GM23248 (cell line): ENCODE measurements at regions not wholly inside any gene's neighbourhood (a gene's known extent, or its start where the extent isn't known, plus 50 kb on each side); places are given as distances from the start of the nearest gene placed in this dataset.

Source experiments
- EZH2 ChIP-seq: fragments of 200-600 bp; sonication (generic); IDR thresholded peaks from 2 replicates; pipeline ENCODE4 v1.6.1; 2018; ENCODE audit warnings: antibody characterized with exemption, mild to moderate bottlenecking; ENCODE audit not compliant: insufficient read depth, poor library complexity, severe bottlenecking
- EZH2phosphoT487 ChIP-seq: fragments of 200-600 bp; sonication (generic); IDR thresholded peaks from 2 replicates; pipeline ENCODE4 v1.6.1; 2018; ENCODE audit warnings: antibody characterized with exemption, moderate library complexity, mild to moderate bottlenecking, low read depth; ENCODE audit not compliant: insufficient read depth

- TF ChIP-seq EZH2phosphoT487 (no peak), EZH2 (no peak)
Observed at GRCh38 chr2:134148843-134149472, 104.9 kb upstream of the MGAT5 start.
